Coronary artery (tissue), 2 donors: ENCODE measurements at regions not wholly inside any gene's neighbourhood (a gene's known extent, or its start where the extent isn't known, plus 50 kb on each side); places are given as distances from the start of the nearest gene placed in this dataset.
"Not testable (repeated sequence)": the region's sequence is repeated elsewhere in the genome, so short reads cannot be mapped to it uniquely, and the experiment has no call there.

ENCODE experiments used
- DNase-seq: peaks from one replicate; pipeline ENCODE4 v3.0.0-alpha.2; 2017; ENCODE audit warnings: low spot score
- H3K27ac ChIP-seq, 2 donors: fragments of 200-600 bp; sonication (generic); one replicate each; pipeline ENCODE4 v1.5.1; 2016 to 2019
- H3K4me3 ChIP-seq: fragments of 200-600 bp; sonication (generic); 2 replicates; pipeline ENCODE4 v1.5.1; 2016; ENCODE audit warnings: mild to moderate bottlenecking, moderate library complexity
- CTCF ChIP-seq: fragments of 200-600 bp; sonication (generic); IDR thresholded peaks from one replicate; pipeline ENCODE4 v1.5.1; 2019; ENCODE audit warnings: antibody characterized with exemption

- no peak for TF ChIP-seq CTCF
- Histone ChIP-seq H3K27ac (no peak overlapping the region), H3K4me3 (no peak overlapping the region)
- DNase-seq, result no peak
Observed at GRCh38 chr5:82717738-82718137, 359.5 kb downstream of the TMEM167A start.

- DNase-seq, H3K27ac ChIP-seq, H3K4me3 ChIP-seq: not testable (repeated sequence)
Observed at GRCh38 chr5:82714732-82715131, 362.5 kb downstream of the TMEM167A start.

GRCh38 chr5:82713811-82714210 is 363.4 kb downstream of the TMEM167A start:
- H3K27ac ChIP-seq, result no peak overlapping the region
- DNase-seq, result no peak
- no peak overlapping the region for H3K4me3 ChIP-seq
- no peak for TF ChIP-seq CTCF

- no peak overlapping the region for H3K4me3 ChIP-seq
- TF ChIP-seq CTCF, result no peak
- no peak for DNase-seq
- no peak overlapping the region for H3K27ac ChIP-seq
Observed at GRCh38 chr5:82707741-82708140, 369.5 kb downstream of the TMEM167A start.

- Histone ChIP-seq H3K27ac (no peak overlapping the region), H3K4me3 (no peak overlapping the region)
- no peak for DNase-seq
- TF ChIP-seq CTCF, result no peak
Observed at GRCh38 chr5:82704381-82704780, 372.8 kb downstream of the TMEM167A start.

DNA sequence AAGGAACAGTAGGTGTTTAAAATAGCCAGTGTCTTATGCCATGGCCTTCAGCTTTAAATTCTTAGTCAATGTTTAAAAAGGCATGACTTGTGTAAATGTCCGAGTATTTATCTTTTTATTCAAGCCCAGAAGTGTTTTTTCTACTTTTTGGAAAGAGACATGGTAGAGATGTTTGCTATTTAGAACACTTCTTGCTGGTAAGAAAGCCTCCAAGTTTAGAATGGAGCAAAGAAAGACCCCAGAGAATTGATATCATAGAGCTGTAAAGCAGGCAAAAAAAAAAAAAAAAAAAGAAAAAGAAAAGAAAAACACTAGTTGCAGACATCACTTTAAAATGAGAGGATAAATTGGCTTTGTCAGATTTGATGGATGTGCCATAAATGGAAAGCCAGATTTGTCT is 375.1 kb downstream of the TMEM167A start:
- DNase-seq, result no peak
- TF ChIP-seq CTCF, result no peak
- H3K4me3 ChIP-seq, result no peak overlapping the region
- no peak overlapping the region for H3K27ac ChIP-seq

DNA sequence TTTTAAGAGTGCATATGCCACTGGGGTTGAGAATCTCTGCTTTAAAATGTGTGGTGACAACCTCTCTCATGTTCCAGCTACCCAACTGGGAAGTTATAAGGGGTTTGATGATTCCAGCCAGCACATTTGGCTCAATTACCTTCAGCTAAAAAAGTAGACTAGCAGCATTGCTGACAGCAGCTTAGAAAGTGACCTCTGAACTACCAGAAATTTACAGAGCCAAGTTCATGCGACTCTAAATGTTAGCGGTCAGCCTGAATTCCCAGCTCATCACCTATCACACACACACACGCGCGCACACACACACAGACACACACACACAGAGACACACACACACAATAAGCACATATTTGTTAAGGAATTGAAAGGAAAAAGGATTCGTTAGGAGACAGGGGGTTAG is 377.5 kb downstream of the TMEM167A start:
- no peak for DNase-seq
- no peak for TF ChIP-seq CTCF
- Histone ChIP-seq H3K4me3 (no peak overlapping the region), H3K27ac (no peak overlapping the region)

DNA sequence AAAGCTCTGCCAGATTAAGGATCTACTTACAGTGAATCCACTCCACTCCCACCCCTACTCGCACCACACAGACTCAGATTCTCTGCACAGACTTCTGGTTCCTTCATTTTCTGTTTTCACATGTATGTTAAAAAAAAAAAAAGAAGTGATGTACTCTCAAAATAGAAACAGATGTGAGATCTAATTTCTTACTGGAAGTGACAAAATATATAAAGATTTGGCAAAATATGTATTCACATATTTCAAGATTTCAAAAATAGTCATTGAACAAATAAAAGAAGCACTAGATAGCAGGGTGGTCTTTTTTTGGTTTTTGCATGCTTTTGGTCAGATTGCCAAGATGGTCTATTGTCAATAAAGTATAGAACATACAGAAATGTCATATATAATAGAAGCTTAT is 379.2 kb downstream of the TMEM167A start:
- TF ChIP-seq CTCF, result no peak
- DNase-seq, result no peak
- H3K27ac ChIP-seq, result no peak overlapping the region
- no peak overlapping the region for H3K4me3 ChIP-seq
